ENCODE measurements at regions not wholly inside any gene's neighbourhood (a gene's known extent, or its start where the extent isn't known, plus 50 kb on each side); places are given as distances from the start of the nearest gene placed in this dataset.

DNA sequence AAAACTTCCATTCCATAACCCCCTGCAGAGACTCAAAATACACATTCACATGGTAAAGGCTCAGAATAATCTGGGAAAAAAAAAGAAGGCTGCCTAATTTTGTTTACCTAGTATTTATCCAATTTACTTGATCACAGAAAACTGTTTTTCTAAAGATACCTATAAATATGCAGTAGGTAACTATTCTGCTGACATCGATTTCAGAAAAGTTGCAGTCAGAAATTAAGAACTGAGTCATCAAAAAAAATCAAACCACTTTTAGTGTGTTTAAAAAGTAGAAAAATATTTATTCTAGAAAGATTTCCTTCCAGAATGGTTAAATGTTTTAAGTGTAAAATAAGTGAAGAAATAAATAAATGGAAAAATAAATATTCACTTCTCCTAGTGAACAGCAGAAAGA is 254.5 kb upstream of the CAND1 start:
- H3K4me1 ChIP-seq (ENCODE audit: control insufficient read depth, insufficient read depth, low read length), result peaks cover 8% of the 10 kb centered on the region; the same call in 1 of the 2 replicates
- TF ChIP-seq, protein P1, sequence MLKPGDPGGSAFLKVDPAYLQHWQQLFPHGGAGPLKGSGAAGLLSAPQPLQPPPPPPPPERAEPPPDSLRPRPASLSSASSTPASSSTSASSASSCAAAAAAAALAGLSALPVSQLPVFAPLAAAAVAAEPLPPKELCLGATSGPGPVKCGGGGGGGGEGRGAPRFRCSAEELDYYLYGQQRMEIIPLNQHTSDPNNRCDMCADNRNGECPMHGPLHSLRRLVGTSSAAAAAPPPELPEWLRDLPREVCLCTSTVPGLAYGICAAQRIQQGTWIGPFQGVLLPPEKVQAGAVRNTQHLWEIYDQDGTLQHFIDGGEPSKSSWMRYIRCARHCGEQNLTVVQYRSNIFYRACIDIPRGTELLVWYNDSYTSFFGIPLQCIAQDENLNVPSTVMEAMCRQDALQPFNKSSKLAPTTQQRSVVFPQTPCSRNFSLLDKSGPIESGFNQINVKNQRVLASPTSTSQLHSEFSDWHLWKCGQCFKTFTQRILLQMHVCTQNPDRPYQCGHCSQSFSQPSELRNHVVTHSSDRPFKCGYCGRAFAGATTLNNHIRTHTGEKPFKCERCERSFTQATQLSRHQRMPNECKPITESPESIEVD (tag by site-specific recombination; IDR thresholded peaks at IDR 0.05), result peak; percentile 24; the same call in 1 of the 2 replicates
- TF ChIP-seq, protein P2, sequence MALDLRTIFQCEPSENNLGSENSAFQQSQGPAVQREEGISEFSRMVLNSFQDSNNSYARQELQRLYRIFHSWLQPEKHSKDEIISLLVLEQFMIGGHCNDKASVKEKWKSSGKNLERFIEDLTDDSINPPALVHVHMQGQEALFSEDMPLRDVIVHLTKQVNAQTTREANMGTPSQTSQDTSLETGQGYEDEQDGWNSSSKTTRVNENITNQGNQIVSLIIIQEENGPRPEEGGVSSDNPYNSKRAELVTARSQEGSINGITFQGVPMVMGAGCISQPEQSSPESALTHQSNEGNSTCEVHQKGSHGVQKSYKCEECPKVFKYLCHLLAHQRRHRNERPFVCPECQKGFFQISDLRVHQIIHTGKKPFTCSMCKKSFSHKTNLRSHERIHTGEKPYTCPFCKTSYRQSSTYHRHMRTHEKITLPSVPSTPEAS (tag by site-specific recombination; IDR thresholded peaks at IDR 0.05), result no peak
- ChIA-PET POLR2A (no interaction called here), CTCF (no interaction called here)
- H3K36me3 ChIP-seq (ENCODE audit: control insufficient read depth in 2 of 2, insufficient read depth in 1 of 2, low read length in 2 of 2), result no peaks in the 10 kb centered on the region
- no peaks in the 10 kb centered on the region for H3K9me3 ChIP-seq (ENCODE audit: control insufficient read depth, insufficient read depth, low read depth, low read length)
- no peak overlapping the region for H3K27ac ChIP-seq (ENCODE audit: extremely low read depth, low read depth, low read length)
- H3K4me3 ChIP-seq (ENCODE audit: low read depth, low read length), result no peak overlapping the region

DNA sequence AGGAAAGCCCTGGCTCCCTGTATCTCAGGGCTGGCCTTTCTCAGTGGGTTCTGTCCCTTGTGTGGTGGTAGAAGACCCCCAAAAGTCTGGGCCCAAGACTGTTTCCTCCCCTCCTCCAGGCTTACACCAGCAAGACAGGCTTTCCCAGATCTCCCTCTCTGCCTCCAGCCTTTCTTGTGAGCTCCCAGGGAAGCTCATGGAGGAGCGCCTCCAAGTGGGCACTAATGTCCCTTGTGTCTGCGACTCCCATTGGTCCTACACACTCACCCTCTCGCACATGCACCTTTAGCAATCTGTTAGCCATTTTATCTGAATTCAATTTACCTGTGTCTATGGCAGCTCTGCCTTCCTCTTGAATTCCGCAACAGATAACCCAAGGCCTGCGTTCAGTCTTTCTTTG is 251.1 kb upstream of the CAND1 start:
- ChIA-PET POLR2A (no interaction called here), CTCF (interaction anchor here (0.6 to 1.2 kb wide), 6 partner anchors 66 to 340 kb away, joined by 3 to 4 read pairs (median 4); no protein-coding TSS in a partner anchor)
- Histone ChIP-seq H3K4me1 (ENCODE audit: control insufficient read depth, insufficient read depth, low read length) (peaks cover 8% of the 10 kb centered on the region; the same call in 1 of the 2 replicates), H3K4me3 (ENCODE audit: low read depth, low read length) (no peak overlapping the region), H3K36me3 (ENCODE audit: control insufficient read depth in 2 of 2, insufficient read depth in 1 of 2, low read length in 2 of 2) (no peaks in the 10 kb centered on the region), H3K9me3 (ENCODE audit: control insufficient read depth, insufficient read depth, low read depth, low read length) (no peaks in the 10 kb centered on the region), H3K27ac (ENCODE audit: extremely low read depth, low read depth, low read length) (no peak overlapping the region)
- TF ChIP-seq ZNF585B (tag by site-specific recombination; IDR thresholded peaks at IDR 0.05), result no peak
- TF ChIP-seq ZNF514 (tag by site-specific recombination; IDR thresholded peaks at IDR 0.05), result no peak
- TF ChIP-seq, protein P3, sequence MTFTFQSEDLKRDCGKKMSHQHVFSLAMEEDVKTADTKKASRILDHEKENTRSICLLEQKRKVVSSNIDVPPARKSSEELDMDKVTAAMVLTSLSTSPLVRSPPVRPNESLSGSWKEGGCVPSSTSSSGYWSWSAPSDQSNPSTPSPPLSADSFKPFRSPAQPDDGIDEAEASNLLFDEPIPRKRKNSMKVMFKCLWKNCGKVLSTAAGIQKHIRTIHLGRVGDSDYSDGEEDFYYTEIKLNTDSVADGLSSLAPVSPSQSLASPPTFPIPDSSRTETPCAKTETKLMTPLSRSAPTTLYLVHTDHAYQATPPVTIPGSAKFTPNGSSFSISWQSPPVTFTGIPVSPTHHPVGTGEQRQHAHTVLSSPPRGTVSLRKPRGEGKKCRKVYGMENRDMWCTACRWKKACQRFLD (tag by site-specific recombination; IDR thresholded peaks at IDR 0.05), result no peak
- TF ChIP-seq ZNF169 (tag by site-specific recombination; IDR thresholded peaks at IDR 0.05), result no peak
- no peak for TF ChIP-seq ZNF48 (tag by site-specific recombination; IDR thresholded peaks at IDR 0.05)
- no peak for TF ChIP-seq ZNF433 (tag by site-specific recombination; IDR thresholded peaks at IDR 0.05; ENCODE audit: low read depth)
- TF ChIP-seq, protein P4, sequence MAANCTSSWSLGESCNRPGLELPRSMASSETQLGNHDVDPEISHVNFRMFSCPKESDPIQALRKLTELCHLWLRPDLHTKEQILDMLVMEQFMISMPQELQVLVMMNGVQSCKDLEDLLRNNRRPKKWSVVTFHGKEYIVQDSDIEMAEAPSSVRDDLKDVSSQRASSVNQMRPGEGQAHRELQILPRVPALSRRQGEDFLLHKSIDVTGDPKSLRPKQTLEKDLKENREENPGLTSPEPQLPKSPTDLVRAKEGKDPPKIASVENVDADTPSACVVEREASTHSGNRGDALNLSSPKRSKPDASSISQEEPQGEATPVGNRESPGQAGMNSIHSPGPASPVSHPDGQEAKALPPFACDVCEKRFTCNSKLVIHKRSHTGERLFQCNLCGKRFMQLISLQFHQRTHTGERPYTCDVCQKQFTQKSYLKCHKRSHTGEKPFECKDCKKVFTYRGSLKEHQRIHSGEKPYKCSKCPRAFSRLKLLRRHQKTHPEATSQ (tag by site-specific recombination; IDR thresholded peaks at IDR 0.05), result no peak
- no peak for TF ChIP-seq ZNF544 (tag by site-specific recombination; IDR thresholded peaks at IDR 0.05)
- TF ChIP-seq ZBTB17 (tag by site-specific recombination; IDR thresholded peaks at IDR 0.05), result no peak
- TF ChIP-seq, protein P5, sequence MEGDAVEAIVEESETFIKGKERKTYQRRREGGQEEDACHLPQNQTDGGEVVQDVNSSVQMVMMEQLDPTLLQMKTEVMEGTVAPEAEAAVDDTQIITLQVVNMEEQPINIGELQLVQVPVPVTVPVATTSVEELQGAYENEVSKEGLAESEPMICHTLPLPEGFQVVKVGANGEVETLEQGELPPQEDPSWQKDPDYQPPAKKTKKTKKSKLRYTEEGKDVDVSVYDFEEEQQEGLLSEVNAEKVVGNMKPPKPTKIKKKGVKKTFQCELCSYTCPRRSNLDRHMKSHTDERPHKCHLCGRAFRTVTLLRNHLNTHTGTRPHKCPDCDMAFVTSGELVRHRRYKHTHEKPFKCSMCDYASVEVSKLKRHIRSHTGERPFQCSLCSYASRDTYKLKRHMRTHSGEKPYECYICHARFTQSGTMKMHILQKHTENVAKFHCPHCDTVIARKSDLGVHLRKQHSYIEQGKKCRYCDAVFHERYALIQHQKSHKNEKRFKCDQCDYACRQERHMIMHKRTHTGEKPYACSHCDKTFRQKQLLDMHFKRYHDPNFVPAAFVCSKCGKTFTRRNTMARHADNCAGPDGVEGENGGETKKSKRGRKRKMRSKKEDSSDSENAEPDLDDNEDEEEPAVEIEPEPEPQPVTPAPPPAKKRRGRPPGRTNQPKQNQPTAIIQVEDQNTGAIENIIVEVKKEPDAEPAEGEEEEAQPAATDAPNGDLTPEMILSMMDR (tag by site-specific recombination; IDR thresholded peaks at IDR 0.05), result no peak
- no peak for TF ChIP-seq ZNF837 (tag by site-specific recombination; IDR thresholded peaks at IDR 0.05)
- TF ChIP-seq FEZF1 (tag by site-specific recombination; IDR thresholded peaks at IDR 0.05), result no peak
- no peak for TF ChIP-seq ZBTB7A (tag by site-specific recombination; IDR thresholded peaks at IDR 0.05; ENCODE audit: low read depth)

DNA sequence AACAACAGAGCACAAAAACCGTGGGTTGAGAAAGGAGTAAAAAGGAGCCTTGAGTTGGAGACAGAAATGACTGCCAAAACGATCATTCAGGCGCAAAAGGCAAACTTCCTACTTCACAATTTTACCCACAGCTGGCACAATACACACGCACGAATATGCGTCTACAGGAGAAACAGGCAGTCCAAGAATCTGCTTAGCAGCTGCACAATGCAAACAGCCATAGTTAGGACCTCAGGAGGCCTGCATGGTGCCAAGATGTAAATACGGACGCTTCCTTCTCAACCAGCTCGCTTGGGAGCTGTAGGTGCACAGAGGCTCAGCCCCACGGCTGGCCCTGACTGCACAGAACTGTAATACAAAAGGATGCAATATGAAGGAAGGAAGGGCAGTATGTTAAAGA is 250.1 kb upstream of the CAND1 start:
- Histone ChIP-seq H3K9me3 (ENCODE audit: control insufficient read depth, insufficient read depth, low read depth, low read length) (no peaks in the 10 kb centered on the region), H3K27ac (ENCODE audit: extremely low read depth, low read depth, low read length) (no peak overlapping the region), H3K4me3 (ENCODE audit: low read depth, low read length) (no peak overlapping the region), H3K36me3 (ENCODE audit: control insufficient read depth in 2 of 2, insufficient read depth in 1 of 2, low read length in 2 of 2) (no peaks in the 10 kb centered on the region), H3K4me1 (ENCODE audit: control insufficient read depth, insufficient read depth, low read length) (peaks cover 8% of the 10 kb centered on the region; the same call in 1 of the 2 replicates)
- ChIA-PET CTCF (interaction anchor here (0.7 to 1.2 kb wide), 3 partner anchors 14 to 107 kb away, joined by 3 read pairs; no protein-coding TSS in a partner anchor), POLR2A (no interaction called here)
- no peak for TF ChIP-seq ZNF175 (tag by site-specific recombination; IDR thresholded peaks at IDR 0.05)
- TF ChIP-seq, protein P6, sequence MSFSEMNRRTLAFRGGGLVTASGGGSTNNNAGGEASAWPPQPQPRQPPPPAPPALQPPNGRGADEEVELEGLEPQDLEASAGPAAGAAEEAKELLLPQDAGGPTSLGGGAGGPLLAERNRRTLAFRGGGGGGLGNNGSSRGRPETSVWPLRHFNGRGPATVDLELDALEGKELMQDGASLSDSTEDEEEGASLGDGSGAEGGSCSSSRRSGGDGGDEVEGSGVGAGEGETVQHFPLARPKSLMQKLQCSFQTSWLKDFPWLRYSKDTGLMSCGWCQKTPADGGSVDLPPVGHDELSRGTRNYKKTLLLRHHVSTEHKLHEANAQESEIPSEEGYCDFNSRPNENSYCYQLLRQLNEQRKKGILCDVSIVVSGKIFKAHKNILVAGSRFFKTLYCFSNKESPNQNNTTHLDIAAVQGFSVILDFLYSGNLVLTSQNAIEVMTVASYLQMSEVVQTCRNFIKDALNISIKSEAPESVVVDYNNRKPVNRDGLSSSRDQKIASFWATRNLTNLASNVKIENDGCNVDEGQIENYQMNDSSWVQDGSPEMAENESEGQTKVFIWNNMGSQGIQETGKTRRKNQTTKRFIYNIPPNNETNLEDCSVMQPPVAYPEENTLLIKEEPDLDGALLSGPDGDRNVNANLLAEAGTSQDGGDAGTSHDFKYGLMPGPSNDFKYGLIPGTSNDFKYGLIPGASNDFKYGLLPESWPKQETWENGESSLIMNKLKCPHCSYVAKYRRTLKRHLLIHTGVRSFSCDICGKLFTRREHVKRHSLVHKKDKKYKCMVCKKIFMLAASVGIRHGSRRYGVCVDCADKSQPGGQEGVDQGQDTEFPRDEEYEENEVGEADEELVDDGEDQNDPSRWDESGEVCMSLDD (tag by site-specific recombination; IDR thresholded peaks at IDR 0.05), result no peak
- TF ChIP-seq, protein P7, sequence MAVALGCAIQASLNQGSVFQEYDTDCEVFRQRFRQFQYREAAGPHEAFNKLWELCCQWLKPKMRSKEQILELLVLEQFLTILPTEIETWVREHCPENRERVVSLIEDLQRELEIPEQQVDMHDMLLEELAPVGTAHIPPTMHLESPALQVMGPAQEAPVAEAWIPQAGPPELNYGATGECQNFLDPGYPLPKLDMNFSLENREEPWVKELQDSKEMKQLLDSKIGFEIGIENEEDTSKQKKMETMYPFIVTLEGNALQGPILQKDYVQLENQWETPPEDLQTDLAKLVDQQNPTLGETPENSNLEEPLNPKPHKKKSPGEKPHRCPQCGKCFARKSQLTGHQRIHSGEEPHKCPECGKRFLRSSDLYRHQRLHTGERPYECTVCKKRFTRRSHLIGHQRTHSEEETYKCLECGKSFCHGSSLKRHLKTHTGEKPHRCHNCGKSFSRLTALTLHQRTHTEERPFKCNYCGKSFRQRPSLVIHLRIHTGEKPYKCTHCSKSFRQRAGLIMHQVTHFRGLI (tag by site-specific recombination; IDR thresholded peaks at IDR 0.05), result no peak
- no peak for TF ChIP-seq ZNF624 (tag by site-specific recombination; IDR thresholded peaks at IDR 0.05)
